NCI-H128 (cell line): ENCODE measurements at regions not wholly inside any gene's neighbourhood (a gene's known extent, or its start where the extent isn't known, plus 50 kb on each side); places are given as distances from the start of the nearest gene placed in this dataset.

Experiments
- DNase-seq: peaks from one replicate; lab custom pipeline; 2025; ENCODE audit not compliant: unreplicated experiment; lab: John Stamatoyannopoulos, UW

DNA sequence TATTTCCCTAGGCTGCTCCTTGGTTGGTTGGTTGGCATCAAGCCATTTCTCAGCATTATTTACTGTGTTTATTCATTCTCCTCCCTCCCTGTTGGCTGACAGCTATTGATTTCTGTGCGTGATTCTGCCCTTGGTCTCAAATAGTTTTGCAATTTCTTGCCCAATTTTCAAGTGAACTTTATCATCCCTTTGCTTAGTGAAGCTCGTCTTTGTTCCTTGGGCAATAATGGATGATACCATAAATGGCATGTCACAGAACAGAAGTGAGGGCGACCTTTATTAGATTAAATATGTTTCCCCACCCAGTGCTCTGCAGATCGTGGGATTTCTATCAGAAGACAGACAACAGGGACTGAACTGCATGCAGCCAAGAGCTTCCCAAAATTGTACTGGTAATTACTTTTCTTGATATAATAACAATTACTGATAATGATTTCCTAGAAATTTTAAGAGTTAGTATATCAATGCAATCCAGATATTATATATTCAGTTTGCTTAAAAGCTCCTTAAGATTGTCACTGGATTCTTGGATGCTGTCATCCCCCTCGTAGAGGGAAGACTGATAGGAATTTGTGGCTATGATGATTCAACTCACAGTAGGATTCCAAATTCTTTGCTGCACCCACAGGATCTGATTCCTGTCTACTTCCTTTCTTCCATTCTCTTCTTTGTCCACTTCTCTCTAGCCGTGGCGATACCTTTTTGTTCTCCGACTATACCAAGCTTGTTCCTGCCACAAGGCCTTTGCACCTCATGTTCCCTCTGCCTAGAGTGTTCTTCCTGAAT is 122.1 kb upstream of the KAZN start:
- DNase-seq = no peak

DNA sequence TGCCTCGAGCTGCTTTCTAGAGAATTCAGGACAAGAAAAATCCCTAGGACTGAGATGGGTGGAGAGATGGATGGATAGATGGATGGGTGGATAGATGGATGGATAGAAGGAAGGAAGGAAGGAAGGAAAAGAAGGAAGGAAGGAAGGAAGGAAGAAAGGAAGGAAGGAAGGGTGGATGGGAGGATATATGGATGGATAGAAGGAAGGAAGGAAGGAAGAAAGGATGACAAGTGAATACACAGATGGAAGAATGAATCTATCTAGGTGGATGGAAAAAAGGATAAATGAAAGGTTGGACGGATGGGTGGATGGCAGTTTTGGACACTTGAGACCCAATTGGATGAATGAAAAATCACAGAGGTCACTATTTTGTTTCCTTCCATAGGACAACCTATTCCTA is 120.4 kb upstream of the KAZN start:
- no peak for DNase-seq

DNA sequence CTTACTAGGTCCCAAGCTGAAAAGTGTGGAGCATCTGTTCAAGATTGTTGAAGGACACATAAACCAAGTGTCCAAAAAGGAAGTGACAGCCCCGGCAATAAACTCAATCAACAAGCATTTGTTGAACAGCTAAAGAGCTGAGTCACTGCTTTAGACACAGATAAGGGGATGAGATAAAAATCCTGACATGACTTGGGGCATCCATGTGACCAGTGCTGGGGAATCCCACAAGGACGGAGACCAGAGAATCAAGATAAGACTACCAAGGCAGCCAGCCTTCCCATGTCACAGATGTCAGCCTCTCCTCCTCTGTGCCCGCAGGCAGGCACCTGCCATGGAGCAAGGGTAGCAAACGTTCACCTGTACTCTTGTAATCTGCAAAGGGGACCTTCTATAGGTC is 118.6 kb upstream of the KAZN start:
- DNase-seq = no peak

DNA sequence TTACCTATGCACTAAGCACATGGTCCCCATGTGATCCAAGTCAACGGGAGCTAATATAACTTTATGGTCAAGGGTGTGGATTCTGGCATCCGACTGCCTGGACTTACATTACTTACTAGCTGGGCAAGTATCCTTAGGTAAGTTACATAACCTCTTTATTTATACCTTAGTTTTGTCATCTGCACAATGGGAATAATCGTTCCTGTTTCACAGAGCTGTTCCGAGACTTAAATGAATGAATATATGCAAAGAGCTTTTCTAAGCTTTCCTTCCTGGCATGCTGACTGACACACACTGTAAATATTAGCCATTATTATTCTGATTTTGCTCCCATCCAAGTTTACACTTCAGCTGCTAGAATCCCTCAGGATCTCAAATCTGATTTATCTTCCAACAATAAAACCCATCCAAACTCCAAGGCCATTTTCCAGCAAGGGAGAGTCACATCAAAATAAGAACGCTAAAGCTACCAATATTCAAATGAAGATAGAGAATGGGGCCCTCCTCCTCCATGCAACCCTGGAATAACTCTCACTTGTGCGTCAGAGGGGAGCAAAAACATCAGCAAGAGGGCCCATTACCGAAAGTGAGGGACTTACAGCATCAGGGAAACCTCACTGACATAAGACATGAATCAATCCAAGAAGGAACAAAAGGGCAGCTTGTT is 115.6 kb upstream of the KAZN start:
- DNase-seq = no peak

DNA sequence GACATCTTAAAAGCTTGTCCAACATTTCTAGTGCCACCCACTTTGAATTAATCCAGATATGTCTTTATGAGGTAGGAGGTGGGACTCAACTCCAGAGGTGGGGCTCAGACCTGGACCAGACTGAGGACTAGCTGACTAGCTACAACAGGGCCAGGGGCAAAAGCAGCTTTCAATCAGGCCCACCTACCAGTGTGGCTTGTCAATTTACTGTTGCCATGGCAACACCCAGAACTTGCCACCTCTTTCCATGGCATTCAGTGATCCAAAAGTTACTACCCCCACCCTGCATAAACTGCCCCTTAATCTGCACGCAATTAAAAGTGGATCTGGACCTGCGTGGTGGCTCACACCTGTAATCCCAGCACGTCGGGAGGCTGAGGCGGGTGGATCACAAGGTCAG is 113.2 kb upstream of the KAZN start:
- no peak for DNase-seq

DNA sequence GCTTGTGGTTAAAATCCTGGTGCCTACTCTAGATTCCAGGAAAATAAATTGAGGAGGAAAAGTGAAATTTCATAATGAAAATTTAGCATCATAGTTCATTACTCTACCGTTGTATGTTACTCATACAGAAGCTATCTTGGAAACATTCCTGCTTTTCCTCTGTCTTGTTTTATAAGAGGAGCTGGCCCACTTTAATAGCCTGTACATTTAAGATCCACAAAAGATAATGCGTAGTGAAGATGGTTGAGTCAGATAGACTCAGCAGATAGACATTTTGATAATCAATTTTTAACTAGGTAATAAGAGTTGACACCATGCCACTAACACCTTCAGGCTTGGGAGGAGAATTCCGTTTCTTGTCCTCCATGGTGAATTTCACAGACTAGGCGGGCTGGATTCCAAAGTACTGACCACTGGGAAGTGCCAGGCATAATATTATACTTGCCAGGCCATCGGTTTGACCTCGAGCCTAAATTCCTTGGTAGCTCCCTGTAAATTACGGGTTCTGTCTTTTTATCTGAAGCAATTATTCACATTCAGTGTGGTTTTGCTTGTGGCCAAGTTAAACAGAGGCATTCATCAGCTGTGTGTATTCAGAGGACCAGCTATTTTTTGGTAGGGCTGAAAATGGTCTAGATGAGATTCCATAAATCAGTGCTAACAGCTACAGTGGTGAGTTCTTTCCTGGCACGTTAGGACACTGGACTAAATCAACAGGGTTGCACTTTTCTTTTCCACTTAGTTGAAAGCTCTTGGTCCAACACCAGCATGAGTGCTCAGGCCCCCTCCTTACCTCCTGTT is 111.9 kb upstream of the KAZN start:
- no peak for DNase-seq

DNA sequence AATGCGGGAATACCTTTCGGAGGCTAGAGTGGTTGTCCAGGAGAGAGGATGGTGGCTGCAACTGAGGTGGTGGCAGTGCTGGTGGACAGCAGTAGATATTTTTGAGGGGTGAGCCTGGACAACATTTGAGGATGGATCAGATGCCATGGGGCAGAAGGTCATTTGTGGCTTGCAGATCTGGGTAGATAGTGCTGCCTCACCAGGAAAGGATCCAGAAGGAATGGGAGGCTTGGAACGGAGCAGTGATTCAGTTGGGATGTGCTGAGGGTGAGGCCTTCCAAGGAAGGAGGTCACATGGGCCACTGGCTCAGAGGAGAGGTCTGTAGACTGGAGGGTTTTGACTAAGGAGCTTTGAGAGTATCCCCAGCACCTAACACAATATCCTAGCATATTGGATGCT is 110.8 kb upstream of the KAZN start:
- no peak for DNase-seq

DNA sequence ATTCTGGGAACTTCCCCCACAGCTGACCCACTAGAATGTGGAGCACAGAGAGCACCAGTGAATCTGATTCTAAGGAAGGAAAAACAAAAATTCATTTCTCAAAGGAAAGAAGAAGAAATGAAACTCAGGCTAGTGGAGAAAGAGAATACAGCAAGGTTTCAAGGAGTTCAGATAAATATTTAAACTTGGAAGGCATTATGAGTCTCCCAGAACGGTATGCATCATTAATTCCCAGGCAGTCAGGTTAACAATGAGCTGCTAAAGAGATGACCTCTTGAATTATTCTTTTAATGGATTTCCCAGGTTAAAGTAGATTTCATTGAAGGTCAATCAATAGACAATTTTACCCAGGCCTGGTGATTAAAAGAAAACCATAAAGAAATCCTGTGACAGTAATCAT is 103.6 kb upstream of the KAZN start:
- DNase-seq = no peak

DNA sequence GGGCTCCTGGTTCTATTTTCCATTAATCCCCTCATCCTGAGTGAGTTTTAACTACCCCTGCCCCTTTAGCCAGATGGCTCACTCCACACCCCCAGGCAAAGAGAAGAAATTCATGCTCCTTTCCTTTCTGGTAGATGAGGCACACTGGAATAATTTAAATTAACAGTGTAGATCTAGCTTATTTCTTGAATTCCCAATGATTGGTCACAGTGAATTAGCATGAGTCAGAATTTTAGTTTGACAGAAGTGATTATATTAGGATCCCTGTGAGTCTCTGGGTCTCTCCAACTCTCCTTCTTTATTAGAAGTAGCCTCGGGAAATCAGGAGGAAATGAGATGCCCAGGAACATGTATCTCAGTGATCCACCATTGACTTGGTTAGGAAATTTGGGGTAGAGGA is 103.1 kb upstream of the KAZN start:
- no peak for DNase-seq

DNA sequence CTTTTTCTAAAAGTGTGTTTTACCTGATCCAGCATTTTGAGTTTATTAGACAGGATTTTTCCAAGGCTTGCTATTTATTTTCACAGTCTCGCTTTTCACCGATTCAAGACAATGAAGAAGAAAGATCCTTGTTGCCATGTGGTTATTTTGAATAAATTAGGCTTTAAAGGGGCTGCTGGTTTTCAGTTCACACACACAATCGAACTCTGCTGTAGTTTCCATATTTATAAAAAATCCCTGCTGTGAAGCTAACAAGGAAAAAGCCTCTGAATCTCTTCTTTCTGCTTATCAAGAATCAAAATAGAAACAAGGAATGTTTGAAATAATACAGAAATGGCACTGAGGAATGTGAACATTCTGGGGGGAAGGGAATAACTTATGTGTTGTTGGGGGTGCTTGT is 102.5 kb upstream of the KAZN start:
- DNase-seq = no peak

DNA sequence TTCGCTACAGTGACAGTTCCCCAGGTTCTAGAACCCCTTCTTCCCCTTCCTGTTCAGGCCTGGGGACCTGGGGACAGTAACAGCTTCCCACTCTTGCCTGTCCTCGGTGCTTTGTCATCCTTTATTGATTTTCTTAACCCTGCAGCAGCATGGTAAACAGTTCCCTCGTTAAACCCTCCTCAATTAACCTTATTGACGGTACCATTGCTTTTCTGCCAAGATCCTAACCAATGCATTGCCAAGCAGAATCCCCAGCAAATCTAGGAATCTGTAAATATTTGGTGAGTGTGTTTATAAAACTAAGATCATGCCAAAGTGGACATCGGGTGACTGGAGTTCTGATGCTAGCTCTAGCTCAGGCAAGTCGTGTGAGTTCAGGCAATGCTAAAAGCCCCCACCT is 99.6 kb upstream of the KAZN start:
- no peak for DNase-seq

DNA sequence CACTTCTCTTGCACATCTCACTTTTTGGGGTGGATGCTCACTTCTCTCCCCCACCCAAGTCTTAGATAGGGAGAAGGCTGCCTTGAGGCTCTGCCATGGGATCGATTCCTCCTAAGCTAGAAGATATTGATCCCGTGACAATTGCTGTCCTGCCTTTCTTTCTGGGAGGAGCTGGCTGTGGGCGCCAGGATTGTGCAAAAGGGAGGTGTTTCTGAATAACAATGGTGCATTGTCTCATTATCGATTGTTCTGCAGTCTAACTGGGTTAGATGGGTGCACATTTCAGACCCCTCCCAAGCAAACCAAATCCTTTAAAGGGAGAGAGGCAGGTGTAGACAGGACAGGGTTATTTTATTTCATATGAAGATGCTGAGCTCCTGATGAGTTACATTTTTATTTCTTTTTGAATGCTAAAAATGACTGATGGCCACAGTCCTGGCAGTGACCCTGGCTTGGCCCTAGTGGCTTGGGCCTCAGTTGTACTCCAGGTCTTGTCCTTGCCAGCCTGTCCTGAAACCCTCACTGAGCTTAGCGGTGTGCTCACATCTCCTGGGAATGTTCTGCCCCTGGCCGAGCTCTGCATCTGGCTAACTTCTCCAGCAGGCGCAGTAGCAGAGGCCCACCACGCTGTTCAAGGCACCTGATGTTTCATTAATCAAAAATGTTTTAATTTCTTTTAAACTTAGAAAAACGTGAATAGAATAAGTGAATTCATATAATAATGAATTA is 99.0 kb upstream of the KAZN start:
- no peak for DNase-seq

DNA sequence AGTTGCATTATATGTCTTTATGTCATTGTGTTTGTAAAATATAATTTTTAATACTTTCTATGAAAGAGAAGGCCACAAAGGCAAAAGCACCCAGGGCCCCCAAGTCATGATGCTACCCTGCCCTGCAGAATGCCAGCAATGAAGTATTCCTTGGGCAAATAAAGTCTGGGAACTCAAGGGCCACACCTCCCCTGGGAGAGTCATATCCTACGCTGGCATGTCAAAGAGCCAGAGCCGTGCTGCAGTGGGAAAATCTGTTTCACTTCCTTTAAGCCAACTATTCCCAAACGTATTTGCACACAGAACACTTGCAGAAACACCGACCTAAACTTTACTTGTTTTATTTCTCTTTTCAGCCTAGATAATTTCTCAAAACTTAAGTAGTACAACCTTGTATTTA is 98.4 kb upstream of the KAZN start:
- DNase-seq = no peak

DNA sequence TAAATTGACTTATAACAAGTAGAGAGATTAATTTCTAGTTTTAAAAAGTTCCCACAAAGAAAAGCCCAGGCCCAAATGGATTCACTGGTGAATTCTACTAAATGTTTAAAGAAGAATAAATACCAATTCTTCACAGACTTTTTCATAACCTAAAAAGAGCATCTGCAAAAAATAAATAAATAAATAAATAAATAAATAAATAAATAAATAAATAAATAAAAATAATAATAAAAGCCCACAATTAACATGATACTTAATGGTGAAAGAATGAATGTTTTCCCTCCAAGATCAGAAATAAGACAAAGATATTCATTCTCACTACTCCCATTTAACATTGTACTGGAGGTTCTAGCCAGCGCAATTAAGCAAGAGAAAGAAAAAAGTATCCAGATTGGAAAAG is 97.6 kb upstream of the KAZN start:
- DNase-seq = no peak

DNA sequence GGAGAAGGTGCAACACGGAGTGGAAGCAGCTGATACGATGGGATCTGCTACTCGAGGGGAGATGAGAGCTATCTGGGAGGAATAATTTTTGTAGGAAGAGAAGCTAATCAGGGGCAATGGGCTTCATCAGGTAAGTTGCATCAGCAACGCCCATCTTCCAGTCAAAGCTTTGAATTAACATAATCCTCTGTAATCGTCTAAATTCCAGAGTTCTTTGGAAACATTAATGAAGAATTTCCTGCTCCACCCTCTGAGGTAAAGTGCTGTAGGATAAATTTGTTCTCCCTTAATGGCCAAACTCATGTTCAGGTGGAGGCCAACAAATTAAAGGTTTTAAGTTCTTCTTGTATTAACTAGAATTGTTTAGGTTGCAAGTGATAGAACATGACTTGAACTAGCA is 94.0 kb upstream of the KAZN start:
- no peak for DNase-seq

DNA sequence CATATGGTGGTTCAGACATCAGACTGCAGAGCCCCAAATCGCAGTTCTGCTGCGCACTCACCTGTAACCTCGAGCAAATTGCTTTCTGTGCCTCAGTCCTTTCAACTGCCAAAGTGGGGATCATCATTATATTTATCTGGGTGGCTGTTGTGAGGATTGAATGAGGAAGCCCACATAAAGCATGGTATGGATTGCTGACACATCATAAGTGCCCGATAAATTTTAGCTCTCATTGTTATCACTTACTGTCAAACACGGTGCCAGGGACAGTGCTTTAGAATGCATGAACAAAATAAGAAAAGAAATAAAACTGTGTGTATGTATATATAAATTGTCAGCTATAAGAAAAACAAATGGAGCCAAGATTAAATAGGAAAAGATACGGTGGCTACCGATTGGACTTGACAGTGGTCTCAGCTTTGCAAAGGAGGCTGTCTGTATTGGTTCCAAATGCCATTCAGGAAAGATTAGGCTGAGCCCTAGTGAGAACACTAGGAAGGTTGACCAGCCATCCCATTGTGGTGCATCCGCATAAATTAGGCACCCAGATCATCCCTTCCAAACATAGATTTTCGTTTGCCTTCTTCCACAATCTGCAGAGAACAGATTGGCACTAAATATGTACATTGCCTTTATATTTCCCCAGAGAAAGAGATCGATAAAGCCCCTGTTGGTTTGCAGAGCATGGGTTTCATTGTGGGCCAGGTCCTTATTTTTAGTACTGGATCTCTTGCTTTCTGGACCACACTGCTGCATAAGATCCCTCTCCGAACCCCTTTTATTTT is 91.8 kb upstream of the KAZN start:
- DNase-seq = no peak

DNA sequence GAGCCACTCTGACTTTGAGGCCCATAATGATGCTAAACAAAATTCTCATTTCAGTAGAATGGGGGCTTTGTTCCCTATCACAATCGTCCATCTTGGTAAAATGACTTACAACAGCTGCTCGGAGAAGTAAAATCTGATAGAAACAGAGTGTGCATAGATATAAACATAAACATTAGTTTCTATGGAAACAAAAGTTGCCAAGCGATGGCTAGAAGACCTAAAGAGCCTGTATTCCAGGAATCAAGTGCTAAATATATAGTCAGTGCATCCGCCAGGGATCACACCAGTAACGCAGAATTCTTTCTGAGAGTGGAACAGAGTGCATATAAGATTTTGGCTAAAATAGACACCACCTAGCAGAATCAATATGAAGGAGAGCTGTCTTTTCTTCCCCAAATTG is 91.2 kb upstream of the KAZN start:
- no peak for DNase-seq

DNA sequence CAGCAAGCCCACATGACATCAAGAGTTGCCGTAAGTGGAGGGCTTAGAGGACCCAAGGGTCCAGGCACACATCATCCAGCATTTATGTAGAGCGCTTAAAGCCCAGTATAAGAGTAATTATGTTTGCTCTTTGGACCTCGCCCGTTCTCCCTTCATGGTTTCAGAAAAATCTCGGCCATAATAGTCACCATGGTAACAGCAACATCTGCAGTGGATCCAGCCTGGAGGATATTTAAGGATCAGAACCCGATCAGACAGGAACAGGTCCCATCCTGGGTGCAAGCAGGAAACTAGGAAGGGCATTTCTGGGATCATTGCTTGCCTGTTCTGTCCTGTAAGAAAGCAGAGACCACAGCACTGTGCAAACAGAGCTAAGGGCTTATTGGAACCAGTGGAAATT is 89.9 kb upstream of the KAZN start:
- DNase-seq = no peak

DNA sequence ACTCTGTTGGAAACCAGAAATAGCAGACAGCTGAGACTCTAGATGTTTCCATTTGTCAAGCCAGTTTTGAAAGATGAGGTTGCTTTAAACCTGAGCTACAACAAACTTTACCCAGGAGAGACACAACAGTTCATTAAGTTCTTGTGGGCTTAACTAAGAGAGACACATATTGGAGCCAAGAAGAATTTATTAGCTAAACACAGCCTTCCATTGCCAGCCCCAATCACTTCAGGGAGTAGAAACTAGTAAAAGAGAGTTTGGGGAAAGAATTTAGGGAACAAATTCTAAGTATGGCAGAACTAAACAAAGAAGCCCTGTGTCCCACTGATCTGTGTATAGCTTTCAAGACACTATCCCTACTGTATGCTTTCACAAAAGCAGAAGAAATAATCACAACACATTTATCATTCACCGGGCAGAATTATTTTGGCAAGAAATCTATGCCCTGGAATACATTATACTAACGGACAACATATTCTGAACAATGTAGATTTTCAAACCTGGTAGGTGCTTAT is 87.3 kb upstream of the KAZN start:
- DNase-seq = no peak

DNA sequence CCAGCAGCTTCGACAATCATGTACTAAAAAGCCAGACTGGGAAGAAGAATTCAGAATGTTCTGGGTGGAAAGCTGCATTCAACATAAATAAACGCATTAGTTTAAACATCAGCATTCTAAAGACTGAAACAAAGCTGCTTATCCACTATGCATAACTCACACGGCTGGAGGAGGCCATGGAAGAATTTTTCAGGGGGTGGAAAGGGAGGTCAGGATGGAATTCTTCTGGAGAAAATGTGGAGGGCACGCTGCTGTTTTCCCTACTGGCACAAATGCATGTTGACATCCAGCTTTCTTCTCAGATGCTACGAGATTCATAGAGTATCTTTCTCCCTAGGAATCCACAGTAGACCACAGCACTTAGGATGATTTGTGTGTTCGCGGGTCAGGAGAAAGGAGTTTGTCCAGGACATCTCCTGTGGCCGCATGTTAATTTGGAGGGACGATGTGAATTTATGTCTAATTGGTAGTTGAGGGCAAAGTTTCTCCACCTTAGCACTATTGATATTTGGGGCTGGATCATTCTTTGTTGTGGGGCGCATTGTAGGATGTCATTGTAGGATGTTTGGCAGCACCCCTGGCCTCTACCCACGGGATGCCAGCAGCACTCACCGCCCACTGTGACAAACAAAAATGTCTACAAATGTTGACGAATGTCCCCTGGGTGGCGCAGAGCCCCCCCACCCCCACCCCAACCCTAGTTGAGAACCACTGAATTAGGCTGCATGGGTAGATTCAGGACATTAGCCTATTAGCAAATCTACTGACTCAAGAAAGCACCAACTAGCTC is 86.5 kb upstream of the KAZN start:
- DNase-seq = no peak
